Pancreas (tissue), 10 donors: ENCODE measurements at regions not wholly inside any gene's neighbourhood (a gene's known extent, or its start where the extent isn't known, plus 50 kb on each side); places are given as distances from the start of the nearest gene placed in this dataset.
A peak's percentile ranks its signal among the peaks of the same experiment; 100 is the strongest.
"Not testable (repeated sequence)": the region's sequence is repeated elsewhere in the genome, so short reads cannot be mapped to it uniquely, and the experiment has no call there.

Experiments
- ATAC-seq, 4 donors: fragments of 200-7000 bp; cut with Tn5 transposase; one replicate each; pipeline versions ENCODE4 v1.8.0 to v1.9.1; 2020; ENCODE audit warnings: mild to moderate bottlenecking in 4 of 4, moderate library complexity in 4 of 4
- DNase-seq, 6 donors: peaks; one replicate each; pipeline ENCODE4 v3.0.0-alpha.2; 2020
- FAIRE-seq: peaks from 2 replicates; lab custom pipeline; 2012; peaks lifted over from hg19 to GRCh38; lab: Jason Lieb, UNC
- H3K27ac ChIP-seq, 4 donors: fragments of 200-600 bp; sonication (generic); 1 replicate in 3 of 4; 2 replicates in 1 of 4; pipeline versions ENCODE4 v1.5.0 to v1.8.0; 2020
- H3K27me3 ChIP-seq, 4 donors: fragments of 200-600 bp; one replicate each; pipeline ENCODE4 v1.8.0; 2021
- H3K36me3 ChIP-seq, 3 donors: fragments of 200-600 bp; sonication (generic) in 1 of 3; one replicate each; pipeline versions ENCODE4 v1.5.0 to v1.8.0; 2020 to 2021
- H3K4me1 ChIP-seq, 3 donors: fragments of 200-600 bp; one replicate each; pipeline ENCODE4 v1.8.0; 2021
- H3K4me3 ChIP-seq, 4 donors: fragments of 200-600 bp; sonication (generic) in 2 of 4; one replicate each; pipeline versions ENCODE4 v1.5.0 to v1.8.0; 2020 to 2021
- H3K9me3 ChIP-seq, 4 donors: fragments of 200-600 bp; one replicate each; pipeline ENCODE4 v1.8.0; 2021
- CTCF ChIP-seq, 4 donors: fragments of 200-600 bp; sonication (generic) in 3 of 4; IDR thresholded peaks; one replicate each; pipeline versions ENCODE4 v1.5.0 to v1.8.0; 2021; ENCODE audit warnings: antibody characterized with exemption in 4 of 4
- whole genome bisulfite sequencing, 2 donors: extraction: QIAGEN DNeasy Blood & Tissue Kit; methylation state at CpG; one replicate each; pipeline ENCODE4 v1.1.7; 2013; 5-methylcytosine and 5-hydroxymethylcytosine counted together
- intact Hi-C, 3 donors: fragments of 100-400 bp; cut with DNase I; formaldehyde crosslinking; loops; one replicate each; pipeline versions ENCODE4 v1.11.1 to v1.14.2; 2022
- donor health status: healthy with polysubstance abuse.
- donor health status: DM: no; HTN: no; CAD: no; lungs with moderate emphysema.
- donor health status: DM: no; HTN: no; CAD: no.
- donor health status: control.
- donor health status: control.
- donor health status: Bipolar disorder and iron deficiency.
- donor health status: DM: yes; HTN: yes; CAD: no.
- donor health status: DM: no; HTN: no; CAD: no.
- donor health status: DM: no; HTN: no; CAD: no.
- donor health status: DM: yes; HTN: yes; CAD: no.

- Histone ChIP-seq H3K9me3 (no peaks in the 10 kb centered on the region), H3K27me3 (no peaks in the 10 kb centered on the region), H3K36me3 (no peaks in the 10 kb centered on the region), H3K27ac (no peak overlapping the region), H3K4me1 (no peaks in the 10 kb centered on the region), H3K4me3 (no peak overlapping the region)
- ATAC-seq (no peak), FAIRE-seq (no peak), DNase-seq (no peak)
- intact Hi-C loops = no loop called here
- 16 to 21% methylated on average over 1 of the region's 1 CpG for WGBS, 2 donors
- TF ChIP-seq CTCF (IDR thresholded peaks at IDR 0.05) = no peak
Observed at GRCh38 chr17:13840254-13840653, 229.1 kb upstream of the COX10 start.

GRCh38 chr17:13843862-13844635, 225.3 kb upstream of the COX10 start:
- Histone ChIP-seq H3K9me3 (no peaks in the 10 kb centered on the region), H3K4me1 (no peaks in the 10 kb centered on the region), H3K36me3 (no peaks in the 10 kb centered on the region), H3K27me3 (no peaks in the 10 kb centered on the region), H3K4me3 (no peak overlapping the region), H3K27ac (no peak overlapping the region)
- ATAC-seq = no peak
- no peak for TF ChIP-seq CTCF (IDR thresholded peaks at IDR 0.05)
- intact Hi-C loops = no loop called here
- no peak for FAIRE-seq
- DNase-seq = no peak
- WGBS, 2 donors = 71 to 84% methylated on average over 4 of the region's 4 CpGs

- WGBS, 2 donors = 27 to 33% methylated on average over 1 of the region's 1 CpG
- no peaks in the 10 kb centered on the region for H3K9me3 ChIP-seq
- H3K4me1 ChIP-seq = peaks cover 0 to 4% (median 0%) of the 10 kb centered on the region in 3 donors
- no peaks in the 10 kb centered on the region for H3K27me3 ChIP-seq
- ATAC-seq (peak in 3 of 4 donors; percentile 53 to 57 (median 56)), DNase-seq (no peak), FAIRE-seq (no peak)
- intact Hi-C loops = no loop called here
- no peaks in the 10 kb centered on the region for H3K36me3 ChIP-seq
- no peak overlapping the region for H3K27ac ChIP-seq
- no peak for TF ChIP-seq CTCF (IDR thresholded peaks at IDR 0.05)
- H3K4me3 ChIP-seq = no peak overlapping the region
Observed at GRCh38 chr17:13851889-13852288, 217.4 kb upstream of the COX10 start.

GRCh38 chr17:13855730-13856129, 213.6 kb upstream of the COX10 start:
- intact Hi-C loops, H3K4me1 ChIP-seq, H3K27ac ChIP-seq, H3K9me3 ChIP-seq, ATAC-seq, H3K36me3 ChIP-seq, DNase-seq, FAIRE-seq, H3K4me3 ChIP-seq, H3K27me3 ChIP-seq: not testable (repeated sequence)
- WGBS, 2 donors = 76 to 84% methylated on average over 4 of the region's 4 CpGs

- ATAC-seq (no peak), DNase-seq (no peak), FAIRE-seq (no peak)
- 90 to 96% methylated on average over 3 of the region's 3 CpGs for WGBS, 2 donors
- H3K27ac ChIP-seq = no peak overlapping the region
- H3K4me1 ChIP-seq = no peaks in the 10 kb centered on the region
- no peak for TF ChIP-seq CTCF (IDR thresholded peaks at IDR 0.05)
- no peaks in the 10 kb centered on the region for H3K27me3 ChIP-seq
- intact Hi-C loops = no loop called here
- H3K4me3 ChIP-seq = no peak overlapping the region
- H3K36me3 ChIP-seq = no peaks in the 10 kb centered on the region
- no peaks in the 10 kb centered on the region for H3K9me3 ChIP-seq
Observed at GRCh38 chr17:13862346-13862745, 207.0 kb upstream of the COX10 start.
